IMR-90 (cell line): ENCODE measurements at regions not wholly inside any gene's neighbourhood (a gene's known extent, or its start where the extent isn't known, plus 50 kb on each side); places are given as distances from the start of the nearest gene placed in this dataset.

Experiments used
- CTCF ChIP-seq: conservative IDR thresholded peaks from 2 replicates; pipeline ENCODE4 v1.5.1; 2012; ENCODE audit warnings: mild to moderate bottlenecking, low read depth, low read length, improper control_type of control experiment
- FOS ChIP-seq: fragments of 150-350 bp; IDR thresholded peaks from 2 replicates; pipeline ENCODE4 v1.6.1; 2016; ENCODE audit warnings: low read depth, low read length
- RFX5 ChIP-seq: IDR thresholded peaks from 2 replicates; pipeline ENCODE4 v1.8.0; 2012; ENCODE audit warnings: low read depth, mild to moderate bottlenecking, low read length, moderate library complexity

DNA sequence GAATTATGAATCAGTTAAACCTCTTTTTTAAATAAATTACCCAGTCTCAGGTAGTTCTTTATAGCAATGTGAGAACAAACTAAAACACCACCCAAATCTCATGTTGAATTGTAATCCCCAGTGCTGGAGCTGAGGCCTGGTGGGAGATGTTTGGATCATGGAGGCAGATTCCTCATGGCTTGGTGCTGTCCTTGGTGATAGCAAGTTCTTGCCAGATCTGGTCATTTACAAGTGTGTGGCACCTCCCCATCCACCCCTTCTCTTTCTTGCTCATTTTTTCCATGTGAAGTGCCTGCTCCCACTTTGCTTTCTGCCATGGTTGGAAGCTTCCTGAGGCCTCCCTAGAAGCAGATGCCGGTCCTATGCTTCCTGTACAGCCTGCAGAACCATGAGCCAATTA lies 102.1 kb upstream of the ANO4 start:
- no peak for TF ChIP-seq CTCF
- TF ChIP-seq FOS = no peak
- no peak for TF ChIP-seq RFX5
